ENCODE measurements at regions not wholly inside any gene's neighbourhood (a gene's known extent, or its start where the extent isn't known, plus 50 kb on each side); places are given as distances from the start of the nearest gene placed in this dataset.

GRCh38 chr14:84251411-84252115 lies 1278.4 kb upstream of the FLRT2 start:
- no peak overlapping the region for H3K4me3 ChIP-seq (ENCODE audit: low read depth in 1 of 2, low read length in 1 of 2)
- no peaks in the 10 kb centered on the region for H3K9me3 ChIP-seq
- no peaks in the 10 kb centered on the region for H3K4me1 ChIP-seq (ENCODE audit: control insufficient read depth in 1 of 2, insufficient read depth in 1 of 2, low read depth in 1 of 2, low read length in 1 of 2)
- H3K36me3 ChIP-seq, result no peaks in the 10 kb centered on the region
- TF ChIP-seq CTCF (IDR thresholded peaks at IDR 0.05), result no peak
- no peak overlapping the region for H3K27ac ChIP-seq
- H3K27me3 ChIP-seq, result no peaks in the 10 kb centered on the region

GRCh38 chr14:84252706-84253105 lies 1277.2 kb upstream of the FLRT2 start:
- Histone ChIP-seq H3K36me3 (no peaks in the 10 kb centered on the region), H3K4me3 (ENCODE audit: low read depth in 1 of 2, low read length in 1 of 2) (no peak overlapping the region), H3K4me1 (ENCODE audit: control insufficient read depth in 1 of 2, insufficient read depth in 1 of 2, low read depth in 1 of 2, low read length in 1 of 2) (no peaks in the 10 kb centered on the region), H3K9me3 (no peaks in the 10 kb centered on the region), H3K27ac (no peak overlapping the region), H3K27me3 (no peaks in the 10 kb centered on the region)
- no peak for TF ChIP-seq CTCF (IDR thresholded peaks at IDR 0.05)

GRCh38 chr14:84253326-84253725 lies 1276.6 kb upstream of the FLRT2 start:
- no peaks in the 10 kb centered on the region for H3K36me3 ChIP-seq
- TF ChIP-seq CTCF (IDR thresholded peaks at IDR 0.05), result no peak
- no peaks in the 10 kb centered on the region for H3K27me3 ChIP-seq
- no peaks in the 10 kb centered on the region for H3K9me3 ChIP-seq
- no peak overlapping the region for H3K4me3 ChIP-seq (ENCODE audit: low read depth in 1 of 2, low read length in 1 of 2)
- no peaks in the 10 kb centered on the region for H3K4me1 ChIP-seq (ENCODE audit: control insufficient read depth in 1 of 2, insufficient read depth in 1 of 2, low read depth in 1 of 2, low read length in 1 of 2)
- no peak overlapping the region for H3K27ac ChIP-seq

- H3K27ac ChIP-seq, result no peak overlapping the region
- H3K4me1 ChIP-seq (ENCODE audit: control insufficient read depth in 1 of 2, insufficient read depth in 1 of 2, low read depth in 1 of 2, low read length in 1 of 2), result no peaks in the 10 kb centered on the region
- no peak for TF ChIP-seq CTCF (IDR thresholded peaks at IDR 0.05)
- no peaks in the 10 kb centered on the region for H3K36me3 ChIP-seq
- H3K9me3 ChIP-seq, result no peaks in the 10 kb centered on the region
- no peaks in the 10 kb centered on the region for H3K27me3 ChIP-seq
- no peak overlapping the region for H3K4me3 ChIP-seq (ENCODE audit: low read depth in 1 of 2, low read length in 1 of 2)
These were observed 1275.7 kb upstream of the FLRT2 start for GRCh38 chr14:84254290-84254689.

- no peak overlapping the region for H3K27ac ChIP-seq
- no peak overlapping the region for H3K4me3 ChIP-seq (ENCODE audit: low read depth in 1 of 2, low read length in 1 of 2)
- H3K4me1 ChIP-seq (ENCODE audit: control insufficient read depth in 1 of 2, insufficient read depth in 1 of 2, low read depth in 1 of 2, low read length in 1 of 2), result no peaks in the 10 kb centered on the region
- no peaks in the 10 kb centered on the region for H3K9me3 ChIP-seq
- H3K36me3 ChIP-seq, result no peaks in the 10 kb centered on the region
- TF ChIP-seq CTCF (IDR thresholded peaks at IDR 0.05), result no peak
- no peaks in the 10 kb centered on the region for H3K27me3 ChIP-seq
These were observed 1267.0 kb upstream of the FLRT2 start for GRCh38 chr14:84262932-84263331.
